Smooth muscle cell (in vitro differentiated cells): ENCODE measurements at regions not wholly inside any gene's neighbourhood (a gene's known extent, or its start where the extent isn't known, plus 50 kb on each side); places are given as distances from the start of the nearest gene placed in this dataset.

Experiments used
- DNase-seq: peaks from one replicate; lab custom pipeline; 2025; ENCODE audit not compliant: unreplicated experiment; lab: John Stamatoyannopoulos, UW
- H2AFZ ChIP-seq: fragments of 200-600 bp; sonication (generic); 2 replicates; pipeline ENCODE4 v1.6.0; 2016; ENCODE audit warnings: antibody characterized with exemption, low read depth, mild to moderate bottlenecking
- H3F3A ChIP-seq: fragments of 200-600 bp; sonication (generic); 2 replicates; pipeline ENCODE4 v1.6.0; 2017; ENCODE audit warnings: antibody characterized with exemption, low read depth
- H3K27ac ChIP-seq: fragments of 200-600 bp; sonication (generic); 2 replicates; pipeline ENCODE4 v1.5.1; 2016; ENCODE audit warnings: low read depth, mild to moderate bottlenecking
- H3K27me3 ChIP-seq: fragments of 200-600 bp; sonication (generic); 2 replicates; pipeline ENCODE4 v1.6.1; 2016; ENCODE audit warnings: low read depth, mild to moderate bottlenecking
- H3K36me3 ChIP-seq: fragments of 200-600 bp; sonication (generic); 2 replicates; pipeline ENCODE4 v1.5.1; 2016; ENCODE audit warnings: low read depth
- H3K4me1 ChIP-seq: fragments of 200-600 bp; sonication (generic); 2 replicates; pipeline ENCODE4 v1.5.1; 2016; ENCODE audit warnings: low read depth
- H3K4me2 ChIP-seq: fragments of 200-600 bp; sonication (generic); 2 replicates; pipeline ENCODE4 v1.6.0; 2016; ENCODE audit warnings: mild to moderate bottlenecking
- H3K4me3 ChIP-seq: fragments of 200-600 bp; sonication (generic); 2 replicates; pipeline ENCODE4 v1.5.1; 2016; ENCODE audit warnings: mild to moderate bottlenecking
- H3K79me2 ChIP-seq: fragments of 200-600 bp; sonication (generic); 2 replicates; pipeline ENCODE4 v1.6.0; 2016; ENCODE audit warnings: low read depth, mild to moderate bottlenecking
- H3K9ac ChIP-seq: fragments of 200-600 bp; sonication (generic); 2 replicates; pipeline ENCODE4 v1.6.0; 2016; ENCODE audit warnings: low read depth
- H3K9me3 ChIP-seq: fragments of 200-600 bp; sonication (generic); replicated peaks from 2 replicates; pipeline ENCODE4 v1.5.1; 2016; ENCODE audit warnings: low read depth
- H4K20me1 ChIP-seq: fragments of 200-600 bp; sonication (generic); 2 replicates; pipeline ENCODE4 v1.6.0; 2016; ENCODE audit warnings: low read depth
- WGBS: methylation state at CpG from one replicate; pipeline ENCODE4 v1.1.7; 2016; ENCODE audit warnings: low lambda C conversion rate; 5-methylcytosine and 5-hydroxymethylcytosine counted together
- TF ChIP-seq, protein P1 (sequence below): fragments of 200-600 bp; sonication (generic); IDR thresholded peaks from 2 replicates; pipeline ENCODE4 v1.5.1; 2017; ENCODE audit warnings: borderline replicate concordance, mild to moderate bottlenecking, antibody characterized with exemption; ENCODE audit not compliant: insufficient read depth, poor library complexity, severe bottlenecking

DNA sequence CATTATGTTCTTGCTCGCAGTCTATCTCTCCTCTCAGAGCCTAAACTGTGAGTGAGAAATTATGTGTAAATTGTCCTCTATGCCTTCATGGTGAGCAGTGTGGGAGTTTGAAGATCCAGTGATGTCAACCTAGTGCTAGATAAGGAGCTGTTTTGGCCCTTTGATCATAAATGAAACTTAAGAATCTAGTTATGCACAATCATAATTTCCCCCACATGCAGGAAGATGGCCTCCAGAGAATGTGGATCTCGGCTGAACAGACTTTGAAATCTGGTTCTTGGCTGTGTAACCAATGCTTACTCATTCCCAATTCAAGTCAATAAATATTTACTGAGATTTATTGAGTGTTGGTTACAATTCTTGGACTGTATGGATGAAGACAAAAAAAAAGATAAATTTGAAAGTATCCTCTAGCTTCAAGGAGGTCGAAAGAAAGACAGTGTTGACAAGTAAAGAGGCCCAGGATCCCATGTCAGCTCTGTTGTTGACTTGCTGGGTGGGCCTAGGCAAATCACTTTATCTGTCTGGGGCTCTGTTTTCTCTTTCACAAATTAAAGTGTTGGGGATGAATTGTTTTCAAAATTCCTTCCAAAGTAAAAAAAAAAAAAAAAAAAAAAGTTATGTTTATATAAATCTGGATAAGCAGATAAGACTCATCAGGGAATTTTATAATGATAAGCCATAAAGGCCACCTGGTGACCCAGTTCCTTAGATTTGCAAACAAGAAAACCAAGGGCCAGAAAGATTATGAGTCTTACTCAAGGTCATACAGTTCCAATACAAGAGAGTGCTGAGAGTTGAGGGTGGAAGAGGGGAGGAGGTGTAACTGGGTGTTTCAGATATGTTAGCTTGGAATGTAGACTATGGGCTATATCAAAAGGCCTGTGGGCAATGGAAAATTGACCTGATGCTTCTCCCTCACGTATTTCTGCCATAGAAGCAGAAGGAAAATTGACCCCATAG is 969.9 kb downstream of the KCNMA1 start:
- Histone ChIP-seq H3K36me3 (no peaks in the 10 kb centered on the region), H3K79me2 (no peaks in the 10 kb centered on the region), H2AFZ (no peak overlapping the region), H3K4me3 (no peak overlapping the region), H3K4me2 (no peak overlapping the region), H4K20me1 (no peaks in the 10 kb centered on the region), H3K9me3 (no peaks in the 10 kb centered on the region), H3K9ac (no peak overlapping the region), H3K27ac (no peak overlapping the region), H3K27me3 (no peaks in the 10 kb centered on the region), H3F3A (no peaks in the 10 kb centered on the region), H3K4me1 (no peaks in the 10 kb centered on the region)
- TF ChIP-seq, protein P1, sequence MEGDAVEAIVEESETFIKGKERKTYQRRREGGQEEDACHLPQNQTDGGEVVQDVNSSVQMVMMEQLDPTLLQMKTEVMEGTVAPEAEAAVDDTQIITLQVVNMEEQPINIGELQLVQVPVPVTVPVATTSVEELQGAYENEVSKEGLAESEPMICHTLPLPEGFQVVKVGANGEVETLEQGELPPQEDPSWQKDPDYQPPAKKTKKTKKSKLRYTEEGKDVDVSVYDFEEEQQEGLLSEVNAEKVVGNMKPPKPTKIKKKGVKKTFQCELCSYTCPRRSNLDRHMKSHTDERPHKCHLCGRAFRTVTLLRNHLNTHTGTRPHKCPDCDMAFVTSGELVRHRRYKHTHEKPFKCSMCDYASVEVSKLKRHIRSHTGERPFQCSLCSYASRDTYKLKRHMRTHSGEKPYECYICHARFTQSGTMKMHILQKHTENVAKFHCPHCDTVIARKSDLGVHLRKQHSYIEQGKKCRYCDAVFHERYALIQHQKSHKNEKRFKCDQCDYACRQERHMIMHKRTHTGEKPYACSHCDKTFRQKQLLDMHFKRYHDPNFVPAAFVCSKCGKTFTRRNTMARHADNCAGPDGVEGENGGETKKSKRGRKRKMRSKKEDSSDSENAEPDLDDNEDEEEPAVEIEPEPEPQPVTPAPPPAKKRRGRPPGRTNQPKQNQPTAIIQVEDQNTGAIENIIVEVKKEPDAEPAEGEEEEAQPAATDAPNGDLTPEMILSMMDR = no peak
- no peak for DNase-seq
- WGBS = 47% methylated on average over 4 of the region's 4 CpGs

DNA sequence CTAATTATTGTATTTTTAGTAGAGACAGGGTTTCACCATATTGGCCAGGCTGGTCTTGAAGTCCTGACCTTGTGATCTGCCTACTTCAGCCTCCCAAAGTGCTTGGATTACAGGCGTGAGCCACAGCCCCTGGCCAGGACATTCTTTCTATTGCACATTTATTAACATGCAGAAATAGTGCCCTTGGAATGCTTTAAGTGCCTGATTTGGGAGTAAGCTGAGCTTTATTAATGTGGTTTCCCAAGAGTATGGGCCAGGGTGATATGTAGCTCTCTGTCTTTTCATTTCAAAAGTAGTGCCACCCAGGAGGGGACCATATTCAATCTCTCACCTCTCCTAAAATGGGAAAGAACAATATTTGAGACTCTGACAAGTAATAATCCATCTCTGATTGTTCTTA is 970.7 kb downstream of the KCNMA1 start:
- Histone ChIP-seq H3F3A (no peaks in the 10 kb centered on the region), H3K36me3 (no peaks in the 10 kb centered on the region), H3K79me2 (no peaks in the 10 kb centered on the region), H4K20me1 (no peaks in the 10 kb centered on the region), H3K27ac (no peak overlapping the region), H3K9me3 (no peaks in the 10 kb centered on the region), H3K4me1 (no peaks in the 10 kb centered on the region), H3K9ac (no peak overlapping the region), H3K27me3 (no peaks in the 10 kb centered on the region), H3K4me2 (no peak overlapping the region), H3K4me3 (no peak overlapping the region), H2AFZ (no peak overlapping the region)
- no peak for DNase-seq
- 59% methylated on average over 1 of the region's 1 CpG for WGBS
- TF ChIP-seq, protein P1 = no peak

DNA sequence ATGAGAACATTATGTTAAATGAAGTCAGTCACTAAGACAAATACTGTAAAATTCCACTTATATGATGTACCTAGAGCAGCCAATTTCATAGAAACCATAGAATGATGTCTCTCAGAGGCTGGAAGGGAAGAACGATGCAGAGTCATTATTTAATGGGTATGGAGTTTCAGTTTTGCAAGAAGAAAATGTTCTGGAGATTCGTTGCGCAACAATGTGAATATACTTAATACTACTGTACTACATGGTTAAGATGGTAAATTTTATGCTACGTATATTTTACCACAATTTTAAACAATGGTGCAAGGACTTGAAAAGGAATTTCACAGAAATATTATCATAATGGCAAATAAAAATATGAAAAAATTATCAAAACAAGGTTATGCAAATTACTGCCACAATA is 972.6 kb downstream of the KCNMA1 start:
- Histone ChIP-seq H3K4me1 (no peaks in the 10 kb centered on the region), H3K27me3 (no peaks in the 10 kb centered on the region), H4K20me1 (no peaks in the 10 kb centered on the region), H3K4me3 (no peak overlapping the region), H3K36me3 (no peaks in the 10 kb centered on the region), H3F3A (no peaks in the 10 kb centered on the region), H3K4me2 (peak overlapping the region; percentile 11), H3K27ac (peak overlapping the region; percentile 30), H2AFZ (no peak overlapping the region), H3K9me3 (no peaks in the 10 kb centered on the region), H3K9ac (no peak overlapping the region), H3K79me2 (no peaks in the 10 kb centered on the region)
- no peak for DNase-seq
- 87% methylated on average over 4 of the region's 4 CpGs for WGBS
- TF ChIP-seq, protein P1 = no peak
